ENCODE measurements at regions not wholly inside any gene's neighbourhood (a gene's known extent, or its start where the extent isn't known, plus 50 kb on each side); places are given as distances from the start of the nearest gene placed in this dataset.

- TF ChIP-seq CTCF (IDR thresholded peaks at IDR 0.05; ENCODE audit: borderline replicate concordance, extremely low read depth, low read length, poor library complexity, severe bottlenecking) (no peak), EZH2 (IDR thresholded peaks at IDR 0.05; ENCODE audit: borderline replicate concordance, low read depth, low read length, severe bottlenecking) (no peak)
Measured at GRCh38 chr3:104796556-104796955, 570.2 kb upstream of the ALCAM start.
